SK-N-DZ (cell line): ENCODE measurements at regions not wholly inside any gene's neighbourhood (a gene's known extent, or its start where the extent isn't known, plus 50 kb on each side); places are given as distances from the start of the nearest gene placed in this dataset.

Source experiments
- DNase-seq: peaks from one replicate; pipeline ENCODE4 v3.0.0-alpha.2; 2015; ENCODE audit warnings: low spot score

GRCh38 chr7:8379264-8379663 is 54.1 kb upstream of the NXPH1 start:
- DNase-seq = no peak

DNA sequence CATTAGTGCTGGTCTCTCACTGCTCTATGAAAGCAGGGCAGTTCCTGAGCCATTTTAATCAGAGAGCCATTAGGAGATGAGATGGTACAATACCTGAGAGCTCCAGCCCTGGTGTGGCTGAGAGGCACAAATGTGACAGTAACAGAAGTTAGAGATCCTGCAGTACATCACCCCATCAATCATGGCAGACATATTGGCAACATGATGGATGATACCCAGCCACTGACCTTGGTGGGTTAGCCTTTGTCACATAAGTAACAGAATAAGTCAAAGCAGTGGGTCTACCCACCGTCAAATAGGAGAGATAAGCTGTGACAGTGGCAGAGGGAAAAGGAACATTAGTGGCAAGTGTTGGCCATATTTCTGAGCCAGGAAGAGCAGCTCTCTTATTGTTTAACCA is 53.3 kb upstream of the NXPH1 start:
- no peak for DNase-seq

DNA sequence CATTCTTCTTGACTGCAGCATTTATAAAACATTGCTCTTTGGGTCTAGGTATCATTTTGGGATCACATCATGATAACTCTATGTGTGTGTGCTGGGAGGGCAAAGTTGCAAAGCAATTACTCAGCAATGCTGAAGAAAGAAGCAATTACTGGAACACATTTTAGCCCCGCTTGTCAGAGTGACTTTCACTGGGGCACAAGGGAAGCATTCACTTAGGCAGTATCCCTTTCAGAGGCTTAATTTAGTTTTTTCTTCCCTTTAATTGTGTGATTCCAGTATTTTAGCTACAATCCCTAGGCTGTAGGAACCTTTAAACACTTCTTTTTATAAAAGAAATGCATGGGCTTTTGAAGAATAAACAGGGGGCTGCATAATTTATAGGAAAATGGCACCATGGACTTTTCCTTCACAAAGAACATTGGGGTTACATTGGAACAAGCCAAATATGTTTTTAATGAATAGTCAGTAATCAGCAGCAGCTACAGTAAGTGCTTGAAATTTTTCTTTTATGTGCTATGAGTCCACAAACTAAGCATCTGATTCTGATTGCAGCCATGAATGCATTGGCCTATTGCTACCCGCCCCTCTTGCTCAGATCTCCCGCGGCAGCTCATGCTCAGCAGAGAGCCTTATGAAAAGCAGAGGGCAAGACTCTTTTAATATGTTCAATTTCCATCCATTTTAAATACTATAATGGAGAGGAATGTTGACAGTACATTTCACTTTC is 51.2 kb upstream of the NXPH1 start:
- DNase-seq = no peak
